GM23338 (cell line): ENCODE measurements at regions not wholly inside any gene's neighbourhood (a gene's known extent, or its start where the extent isn't known, plus 50 kb on each side); places are given as distances from the start of the nearest gene placed in this dataset.

Experiments used
- ATAC-seq: fragments of 200-7000 bp; cut with Tn5 transposase; 3 replicates; pipeline ENCODE4 v1.9.1; 2020
- DNase-seq: peaks from one replicate; pipeline ENCODE4 v3.0.0-alpha.2; 2015; ENCODE audit warnings: low spot score
- H2AFZ ChIP-seq: fragments of 200-600 bp; sonication (generic); 2 replicates; pipeline ENCODE4 v1.8.0; 2016; ENCODE audit warnings: antibody characterized with exemption, mild to moderate bottlenecking, moderate library complexity
- H3F3A ChIP-seq: fragments of 200-600 bp; sonication (generic); replicated peaks from 2 replicates; pipeline ENCODE4 v1.8.0; 2017; ENCODE audit warnings: antibody characterized with exemption, mixed run types, low read depth
- H3K27ac ChIP-seq: fragments of 200-600 bp; sonication (generic); 2 replicates; pipeline ENCODE4 v1.6.1; 2016; ENCODE audit warnings: low read depth
- H3K27me3 ChIP-seq: fragments of 200-600 bp; sonication (generic); 2 replicates; pipeline ENCODE4 v1.8.0; 2016; ENCODE audit warnings: mild to moderate bottlenecking, mixed run types, moderate library complexity; ENCODE audit not compliant: insufficient read depth
- H3K36me3 ChIP-seq: fragments of 200-600 bp; sonication (generic); 2 replicates; pipeline ENCODE4 v1.8.0; 2016; ENCODE audit warnings: mild to moderate bottlenecking; ENCODE audit not compliant: insufficient read depth
- H3K4me1 ChIP-seq: fragments of 200-600 bp; sonication (generic); 2 replicates; pipeline ENCODE4 v1.8.0; 2016; ENCODE audit warnings: mild to moderate bottlenecking, moderate library complexity; ENCODE audit not compliant: insufficient read depth
- H3K4me2 ChIP-seq: fragments of 200-600 bp; sonication (generic); 2 replicates; pipeline ENCODE4 v1.7.1; 2017; ENCODE audit warnings: mixed run types
- H3K4me3 ChIP-seq: fragments of 200-600 bp; sonication (generic); 2 replicates; pipeline ENCODE4 v1.6.1; 2016; ENCODE audit warnings: mixed run types
- H3K79me2 ChIP-seq: fragments of 200-600 bp; sonication (generic); replicated peaks from 2 replicates; pipeline ENCODE4 v1.8.0; 2017; ENCODE audit warnings: mild to moderate bottlenecking; ENCODE audit not compliant: insufficient read depth
- H3K9me2 ChIP-seq: fragments of 200-600 bp; sonication (generic); 2 replicates; pipeline ENCODE4 v1.8.0; 2017; ENCODE audit not compliant: insufficient read depth
- H4K20me1 ChIP-seq: fragments of 200-600 bp; sonication (generic); replicated peaks from 2 replicates; pipeline ENCODE4 v1.8.0; 2017; ENCODE audit warnings: mild to moderate bottlenecking; ENCODE audit not compliant: insufficient read depth
- H3K27ac Mint-ChIP-seq: 2 replicates; pipeline ENCODE4 v1.8.0; 2020; ENCODE audit warnings: inconsistent platforms, mild to moderate bottlenecking, moderate library complexity, mixed read lengths
- H3K27me3 Mint-ChIP-seq: 3 replicates; pipeline ENCODE4 v1.8.0; 2022; ENCODE audit warnings: low read depth, mild to moderate bottlenecking, moderate library complexity, mixed read lengths, inconsistent platforms; ENCODE audit not compliant: insufficient read depth, poor library complexity
- H3K36me3 Mint-ChIP-seq: 3 replicates; pipeline ENCODE4 v1.8.0; 2021; ENCODE audit warnings: low read depth, mild to moderate bottlenecking, inconsistent platforms, moderate library complexity, mixed read lengths
- H3K4me1 Mint-ChIP-seq: 3 replicates; pipeline ENCODE4 v1.8.0; 2020; ENCODE audit warnings: mild to moderate bottlenecking, inconsistent platforms, mixed read lengths
- H3K4me3 Mint-ChIP-seq: 3 replicates; pipeline ENCODE4 v1.8.0; 2021; ENCODE audit warnings: moderate library complexity, mild to moderate bottlenecking, inconsistent platforms, mixed read lengths
- H3K9me3 Mint-ChIP-seq: 3 replicates; pipeline ENCODE4 v1.8.0; 2020; ENCODE audit warnings: moderate library complexity, mild to moderate bottlenecking, inconsistent platforms, mixed read lengths
- EZH2 ChIP-seq: fragments of 200-600 bp; sonication (generic); IDR thresholded peaks from one replicate; pipeline ENCODE4 v1.8.0; 2017; ENCODE audit warnings: antibody characterized with exemption, mild to moderate bottlenecking, low read depth; ENCODE audit not compliant: unreplicated experiment
- EZH2phosphoT487 ChIP-seq: fragments of 200-600 bp; sonication (generic); IDR thresholded peaks from one replicate; pipeline ENCODE4 v1.8.1; 2018; ENCODE audit warnings: antibody characterized with exemption; ENCODE audit not compliant: unreplicated experiment
- JUNB ChIP-seq: IDR thresholded peaks from one replicate; pipeline ENCODE4 v1.6.1; 2016; ENCODE audit warnings: antibody characterized with exemption; ENCODE audit not compliant: unreplicated experiment
- NANOG ChIP-seq: IDR thresholded peaks from 2 replicates; pipeline ENCODE4 v1.6.1; 2016; ENCODE audit warnings: antibody characterized with exemption, borderline replicate concordance
- REST ChIP-seq: IDR thresholded peaks from one replicate; pipeline ENCODE4 v1.6.1; 2018; ENCODE audit warnings: antibody characterized with exemption; ENCODE audit not compliant: unreplicated experiment
- ZNF331 ChIP-seq: fragments of 250-450 bp; sonication (Bioruptor Pico); IDR thresholded peaks from 2 replicates; pipeline ENCODE4 v1.5.0; 2020; ENCODE audit warnings: low read depth, mild to moderate bottlenecking, moderate library complexity
- ZNF462 ChIP-seq: fragments of 250-450 bp; sonication (Bioruptor Pico); IDR thresholded peaks from 2 replicates; pipeline ENCODE4 v1.5.0; 2020; ENCODE audit warnings: mild to moderate bottlenecking, moderate library complexity

GRCh38 chr3:22745321-22745720 lies 457.8 kb upstream of the UBE2E2 start (continued):
- TF ChIP-seq ZNF462 (CRISPR knock-in tag): no peak
- TF ChIP-seq JUNB: no peak
- TF ChIP-seq EZH2phosphoT487: no peak
- no peak for TF ChIP-seq NANOG
- no peak for TF ChIP-seq EZH2
- TF ChIP-seq REST: no peak

- Histone ChIP-seq H3K9me2 (no peaks in the 10 kb centered on the region), H3K27me3 (no peaks in the 10 kb centered on the region), H2AFZ (0 out of 2 replicates have a peak overlapping the region, but pooled peaks have one; percentile 16), H3F3A (no peaks in the 10 kb centered on the region), H3K4me2 (no peak overlapping the region), H3K4me1 (peaks cover 3% of the 10 kb centered on the region), H4K20me1 (no peaks in the 10 kb centered on the region), H3K79me2 (no peaks in the 10 kb centered on the region), H3K36me3 (no peaks in the 10 kb centered on the region), H3K27ac (no peak overlapping the region), H3K4me3 (no peak overlapping the region)
- Mint-ChIP-seq H3K36me3 (no peaks in the 10 kb centered on the region), H3K4me1 (no peaks in the 10 kb centered on the region), H3K27me3 (no peaks in the 10 kb centered on the region), H3K9me3 (peaks cover 2% of the 10 kb centered on the region; the same call in 1 of the 3 replicates), H3K27ac (no peak overlapping the region), H3K4me3 (no peak overlapping the region)
- ATAC-seq (no peak), DNase-seq (peak; percentile 3)
- TF ChIP-seq ZNF331 (CRISPR knock-in tag): no peak
- no peak for TF ChIP-seq ZNF462 (CRISPR knock-in tag)
Observed at GRCh38 chr3:22746221-22746620, 456.9 kb upstream of the UBE2E2 start.
